NCI-H2227 (cell line): ENCODE measurements at regions not wholly inside any gene's neighbourhood (a gene's known extent, or its start where the extent isn't known, plus 50 kb on each side); places are given as distances from the start of the nearest gene placed in this dataset.

ENCODE experiments used
- DNase-seq: peaks from one replicate; lab custom pipeline; 2025; ENCODE audit not compliant: unreplicated experiment; lab: John Stamatoyannopoulos, UW

- DNase-seq: no peak
These were observed 478.3 kb downstream of the SOX2 start for GRCh38 chr3:182190056-182190455.

DNA sequence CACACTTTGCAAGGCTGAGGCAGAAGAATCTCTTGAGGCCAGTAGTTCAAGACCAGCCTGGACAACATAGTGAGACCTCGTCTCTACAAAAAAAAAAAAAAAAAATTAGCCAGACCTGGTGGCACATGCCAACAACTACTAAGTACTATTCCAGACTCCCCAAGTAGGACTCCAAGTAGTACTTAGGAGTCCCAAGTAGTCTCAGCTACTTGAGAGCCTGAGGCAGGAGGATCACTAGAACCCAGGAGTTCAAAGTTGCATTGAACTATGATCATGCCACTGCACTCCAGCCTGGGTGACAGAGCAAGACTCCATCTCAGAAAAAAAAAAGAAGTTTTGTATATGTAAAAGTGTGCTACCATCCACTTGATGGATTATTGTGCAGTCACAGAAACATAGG, 486.6 kb downstream of the SOX2 start:
- DNase-seq: no peak

DNA sequence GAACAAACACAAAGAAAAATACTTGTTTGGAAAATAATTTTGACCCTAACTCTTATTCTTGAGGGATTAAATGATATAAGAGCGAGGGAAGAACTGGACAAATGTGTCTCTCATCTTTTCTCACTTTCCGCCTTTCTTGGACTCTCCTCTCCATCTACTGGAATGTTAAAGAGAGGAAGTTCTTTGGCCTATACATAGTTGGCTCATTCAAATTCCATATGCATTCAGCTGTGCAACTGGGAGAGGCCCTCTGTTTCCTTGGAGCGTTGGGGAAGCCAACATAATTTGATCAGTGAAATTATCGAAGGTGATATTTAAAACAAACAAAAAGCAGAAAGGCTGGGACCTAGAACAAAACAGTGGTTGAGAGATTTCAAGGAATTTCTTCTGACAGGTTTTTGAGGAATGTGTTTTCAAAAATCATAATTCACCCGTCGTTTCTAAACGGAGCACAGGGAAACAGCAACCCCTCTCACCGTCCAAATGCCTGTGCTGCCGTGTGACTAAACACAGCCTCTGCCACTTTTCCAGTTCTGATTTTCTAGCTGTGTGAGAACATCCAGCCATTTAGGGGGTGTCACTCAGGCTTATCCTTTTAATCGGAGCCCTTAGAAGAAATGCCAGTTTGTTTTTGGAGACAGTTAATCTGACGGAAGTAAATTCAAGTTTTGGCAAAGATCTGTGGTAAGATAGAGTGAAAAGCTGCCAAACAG, 489.9 kb downstream of the SOX2 start:
- no peak for DNase-seq

GRCh38 chr3:182212479-182213076, 500.9 kb downstream of the SOX2 start:
- DNase-seq: peak; percentile 44

- no peak for DNase-seq
These were observed 502.7 kb downstream of the SOX2 start for GRCh38 chr3:182214416-182214815.

DNA sequence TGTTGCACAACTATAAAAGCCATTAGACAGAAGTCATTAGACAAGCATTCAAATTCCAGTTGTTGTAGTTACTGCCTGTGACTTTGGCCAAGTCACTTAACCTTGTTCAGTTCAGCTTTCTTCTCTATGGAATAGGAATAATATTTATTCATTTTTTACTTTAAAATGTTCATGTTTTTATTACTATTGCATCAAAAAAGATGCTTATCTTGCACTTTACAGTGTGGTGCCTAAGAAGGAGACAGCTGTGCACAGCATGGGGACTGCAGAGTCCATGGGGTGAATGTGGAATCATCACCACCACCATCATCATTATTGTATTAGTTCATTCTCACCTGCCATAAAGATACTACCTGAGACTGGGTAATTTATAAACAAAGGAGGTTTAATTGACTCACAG, 504.2 kb downstream of the SOX2 start:
- no peak for DNase-seq

DNA sequence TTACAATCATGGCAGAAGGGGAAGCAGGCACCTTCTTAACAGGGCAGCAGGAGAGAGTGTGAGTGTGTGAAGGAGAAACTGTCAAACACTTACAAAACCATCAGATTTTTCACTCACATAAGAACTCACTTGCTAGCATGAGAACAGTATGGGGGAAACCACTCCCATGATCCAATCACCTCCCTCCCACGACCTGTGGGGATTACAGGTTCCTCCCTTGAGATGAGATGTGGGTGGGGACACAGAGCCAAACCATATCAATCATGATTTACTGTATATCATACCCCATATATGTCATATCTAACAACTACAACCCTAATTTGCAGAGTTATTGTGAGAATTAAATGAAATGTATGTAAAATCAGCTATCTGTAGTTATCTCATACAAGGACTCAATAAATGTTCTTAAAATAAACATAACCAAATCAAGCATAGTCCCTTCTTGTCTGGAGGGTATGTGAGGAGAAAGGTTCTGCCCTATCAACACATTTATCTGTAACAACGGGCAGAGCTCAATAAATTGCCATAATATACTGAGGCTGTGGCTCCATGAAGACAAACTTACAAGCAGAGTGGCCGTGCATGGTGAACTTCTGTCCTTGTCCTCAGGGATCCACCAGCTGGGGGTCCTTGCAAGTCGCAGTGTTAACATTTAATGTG, 504.7 kb downstream of the SOX2 start:
- no peak for DNase-seq

DNA sequence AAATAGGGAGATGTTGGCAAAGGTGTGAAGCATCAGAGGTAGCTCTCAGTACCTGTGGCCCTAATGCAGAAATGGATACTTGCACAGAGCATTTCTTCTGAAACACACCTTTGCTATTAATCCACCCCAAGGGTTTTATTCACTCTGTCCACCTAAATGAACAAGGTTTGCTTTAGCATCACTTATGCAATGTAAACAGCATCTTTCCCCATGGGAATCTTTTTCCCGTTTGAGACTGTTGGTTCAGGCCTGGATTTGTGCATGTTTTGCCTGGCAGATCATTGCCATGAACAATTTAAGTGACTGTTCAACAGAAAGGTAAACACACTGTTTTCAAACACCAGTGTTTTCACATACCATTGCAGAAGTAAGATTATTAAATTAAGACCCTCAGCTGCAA, 508.3 kb downstream of the SOX2 start:
- no peak for DNase-seq

DNA sequence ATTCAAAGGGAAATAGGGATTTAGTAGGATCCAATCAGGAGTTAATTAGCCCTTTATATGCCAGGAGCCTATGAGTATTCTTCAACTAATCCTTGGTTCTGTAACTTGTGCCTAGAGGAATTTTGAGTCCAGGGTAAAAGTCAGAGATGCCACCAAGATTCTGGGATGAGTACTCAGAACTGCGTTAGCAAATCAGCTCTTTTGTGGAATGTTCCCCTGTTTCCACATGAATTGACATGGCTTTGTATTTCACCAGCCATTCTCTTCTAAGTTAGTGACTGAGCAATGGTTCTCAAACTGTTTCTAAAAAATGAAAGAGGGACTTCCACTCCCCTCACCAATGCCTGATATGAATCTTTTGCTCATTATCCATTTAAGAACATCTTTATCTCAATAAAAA, 508.7 kb downstream of the SOX2 start:
- DNase-seq: no peak

GRCh38 chr3:182226995-182227394, 515.3 kb downstream of the SOX2 start:
- DNase-seq: no peak

DNA sequence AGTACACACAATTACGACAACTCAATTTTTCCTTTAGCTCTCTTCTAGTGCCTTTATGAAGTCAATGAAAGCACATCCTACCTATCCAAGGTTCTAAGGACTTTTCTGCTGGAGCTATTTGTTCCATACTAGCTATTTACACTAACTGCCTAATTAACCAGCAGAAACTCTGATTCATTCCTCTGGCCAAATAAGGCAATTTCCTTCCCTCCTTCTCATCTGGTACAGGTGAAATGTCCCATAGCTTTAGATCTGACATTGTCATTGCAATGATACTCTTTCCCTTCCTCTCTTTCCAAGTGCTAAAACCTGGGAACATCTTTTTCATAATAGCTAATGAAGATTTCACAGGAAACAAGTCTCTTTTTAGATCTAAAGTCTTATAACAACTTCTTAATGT, 521.7 kb downstream of the SOX2 start:
- no peak for DNase-seq

GRCh38 chr3:182233957-182234356, 522.2 kb downstream of the SOX2 start:
- no peak for DNase-seq

DNA sequence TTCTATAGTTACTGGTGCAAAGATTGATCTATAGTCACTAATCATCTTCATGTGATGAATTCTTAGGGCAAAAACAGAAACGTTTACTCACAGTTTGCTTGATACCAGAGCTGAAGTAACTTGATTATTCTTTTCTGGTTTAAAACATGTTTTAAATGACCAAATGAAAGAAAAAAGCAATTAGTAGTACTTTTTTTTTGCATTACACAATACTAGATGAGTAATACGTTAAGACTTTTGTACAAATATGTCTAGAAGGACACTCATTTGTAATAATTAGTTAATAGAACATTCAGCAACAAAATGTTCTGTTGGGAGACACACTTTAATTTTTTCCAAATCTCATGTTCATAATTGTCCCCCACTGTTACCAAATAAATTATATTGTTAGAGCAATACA, 523.2 kb downstream of the SOX2 start:
- DNase-seq: no peak

GRCh38 chr3:182235504-182235903, 523.8 kb downstream of the SOX2 start:
- DNase-seq: no peak

GRCh38 chr3:182238126-182238525, 526.4 kb downstream of the SOX2 start:
- DNase-seq: no peak

DNA sequence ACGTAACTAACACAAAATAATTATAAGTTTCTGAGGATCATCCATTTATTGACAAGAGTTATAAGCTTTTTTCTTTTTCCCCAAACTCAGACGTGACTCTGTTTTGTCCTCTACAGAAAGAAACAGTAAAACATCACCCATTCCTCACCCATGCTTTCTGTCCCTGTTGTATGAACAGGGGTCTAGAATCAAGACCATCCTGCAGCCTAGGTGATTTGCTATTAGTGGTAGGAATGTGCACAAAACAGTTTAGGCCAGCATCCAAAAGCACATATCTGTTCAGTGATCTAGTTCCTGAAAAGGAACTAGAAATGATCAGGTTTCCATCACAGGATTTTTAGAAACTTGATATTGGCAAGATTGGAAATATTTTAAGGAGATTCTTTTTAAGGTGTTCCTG, 527.6 kb downstream of the SOX2 start:
- DNase-seq: no peak

DNA sequence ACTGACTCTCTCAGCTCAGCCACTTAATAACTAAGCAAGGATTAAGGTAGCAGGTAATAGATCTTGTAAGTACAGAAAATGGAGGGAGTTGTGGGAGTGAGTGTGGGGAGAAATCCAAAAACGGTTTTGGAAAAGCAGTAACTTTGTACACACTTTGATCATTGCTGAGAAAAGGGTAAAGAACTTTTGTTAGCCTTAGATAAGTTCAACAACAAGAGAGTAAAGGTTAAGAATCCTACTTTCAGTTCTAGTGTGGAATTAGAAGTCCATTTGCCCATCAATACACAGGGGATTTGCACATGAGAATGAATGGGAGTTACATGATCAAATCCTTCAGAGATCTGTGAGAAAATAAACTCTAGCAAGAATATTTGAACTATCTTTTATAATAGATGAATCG, 528.7 kb downstream of the SOX2 start:
- no peak for DNase-seq

DNA sequence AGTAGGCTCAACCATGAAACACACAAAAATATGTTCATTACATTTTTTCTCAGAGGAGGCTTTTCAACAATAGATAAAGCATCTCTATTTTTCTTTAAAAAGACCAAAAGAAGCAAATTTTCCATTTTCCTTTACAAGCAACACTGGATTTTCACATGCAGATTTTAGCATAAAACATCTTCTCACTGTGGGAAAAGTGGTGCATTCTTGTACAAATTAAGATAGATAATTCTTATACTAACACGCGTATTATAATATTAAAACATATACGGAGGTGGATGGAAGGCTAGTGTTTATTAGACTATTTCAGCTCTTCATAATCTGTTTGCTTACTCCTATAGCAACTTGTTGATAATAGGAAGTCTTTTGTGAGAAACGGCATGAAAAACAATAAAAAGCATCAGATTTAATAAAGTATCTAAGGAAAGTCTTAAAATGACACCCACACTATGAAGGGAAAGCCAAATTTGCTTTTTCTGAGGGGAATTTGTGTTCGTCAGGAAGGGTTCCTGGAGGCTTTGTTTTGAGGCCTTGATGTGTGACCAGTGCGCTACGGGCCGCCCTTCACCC, 529.6 kb downstream of the SOX2 start:
- DNase-seq: no peak

DNA sequence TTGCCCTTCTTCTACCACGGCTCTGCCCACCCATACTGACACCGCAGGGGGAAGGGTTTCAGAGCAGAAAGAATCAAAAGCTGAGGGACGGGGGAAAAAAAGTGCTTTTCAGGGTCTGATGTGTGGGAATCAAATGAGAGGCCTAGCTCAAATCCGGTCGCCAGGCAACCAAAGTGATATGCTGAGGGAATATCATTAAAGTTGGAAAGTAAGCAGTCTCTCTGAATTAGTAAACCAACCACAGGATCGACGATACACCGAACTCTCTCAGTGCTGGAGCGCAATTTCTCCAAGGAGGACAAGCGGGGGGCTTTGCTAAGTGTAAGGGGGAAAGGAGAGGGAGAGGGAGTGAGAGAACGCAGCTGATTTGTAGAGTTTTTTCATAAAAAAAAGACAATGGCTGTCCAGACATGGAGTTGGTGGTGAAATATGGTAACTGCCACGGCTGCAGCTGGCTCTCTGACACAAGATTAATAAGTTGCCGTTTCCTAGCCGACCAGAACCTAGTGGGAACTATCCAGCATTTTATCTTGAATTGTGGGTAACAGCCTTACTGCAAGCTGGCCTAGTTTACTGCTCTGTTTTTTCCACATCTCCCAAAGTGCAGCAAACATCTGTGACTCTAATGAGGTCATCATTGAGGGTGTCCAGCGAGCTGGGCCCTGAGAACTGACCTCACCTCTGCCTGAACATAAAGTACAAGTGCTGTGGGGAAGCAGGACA, 530.2 kb downstream of the SOX2 start:
- DNase-seq: peak; percentile 33

- DNase-seq: no peak
These were observed 530.8 kb downstream of the SOX2 start for GRCh38 chr3:182242489-182242942.

DNA sequence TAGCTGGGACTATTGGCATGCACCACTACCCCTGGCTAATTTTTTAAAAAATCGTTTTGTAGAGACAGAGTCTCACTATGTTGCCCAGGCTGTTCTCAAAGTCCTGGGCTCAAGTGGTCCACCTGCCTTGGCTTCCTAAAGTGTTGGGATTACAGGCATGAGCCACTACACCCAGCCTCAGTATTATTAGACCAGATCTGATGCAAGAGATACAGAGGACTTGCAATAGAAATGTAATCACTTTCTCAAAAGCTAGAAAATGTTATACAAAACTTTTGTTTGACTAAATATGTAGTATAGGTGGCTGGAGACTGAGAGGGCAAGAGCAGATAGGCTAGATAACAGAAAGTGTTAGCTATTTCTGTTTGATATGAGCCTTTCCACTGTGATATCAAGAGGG, 531.9 kb downstream of the SOX2 start:
- no peak for DNase-seq
